ENCODE measurements at regions not wholly inside any gene's neighbourhood (a gene's known extent, or its start where the extent isn't known, plus 50 kb on each side); places are given as distances from the start of the nearest gene placed in this dataset.

DNA sequence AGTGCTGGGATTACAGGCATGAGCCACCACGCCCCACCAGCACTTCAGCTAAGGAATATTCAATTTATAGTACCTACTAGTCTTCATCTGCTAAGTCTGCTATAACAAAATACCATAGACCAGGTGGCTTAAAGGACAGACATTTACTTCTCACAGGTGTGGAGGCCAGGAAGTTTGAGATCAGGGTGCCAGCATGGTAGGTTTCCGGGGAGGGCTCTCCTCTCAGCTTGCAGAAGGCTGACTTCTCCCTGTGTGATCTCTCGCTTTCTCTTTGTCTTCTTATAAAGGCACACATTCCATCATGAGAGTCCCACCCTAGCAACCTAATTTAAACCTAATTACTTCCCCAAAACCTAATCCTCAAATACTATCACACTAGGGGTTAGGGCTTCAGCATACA, 433.0 kb downstream of the INSC start:
- no peak for DNase-seq

DNA sequence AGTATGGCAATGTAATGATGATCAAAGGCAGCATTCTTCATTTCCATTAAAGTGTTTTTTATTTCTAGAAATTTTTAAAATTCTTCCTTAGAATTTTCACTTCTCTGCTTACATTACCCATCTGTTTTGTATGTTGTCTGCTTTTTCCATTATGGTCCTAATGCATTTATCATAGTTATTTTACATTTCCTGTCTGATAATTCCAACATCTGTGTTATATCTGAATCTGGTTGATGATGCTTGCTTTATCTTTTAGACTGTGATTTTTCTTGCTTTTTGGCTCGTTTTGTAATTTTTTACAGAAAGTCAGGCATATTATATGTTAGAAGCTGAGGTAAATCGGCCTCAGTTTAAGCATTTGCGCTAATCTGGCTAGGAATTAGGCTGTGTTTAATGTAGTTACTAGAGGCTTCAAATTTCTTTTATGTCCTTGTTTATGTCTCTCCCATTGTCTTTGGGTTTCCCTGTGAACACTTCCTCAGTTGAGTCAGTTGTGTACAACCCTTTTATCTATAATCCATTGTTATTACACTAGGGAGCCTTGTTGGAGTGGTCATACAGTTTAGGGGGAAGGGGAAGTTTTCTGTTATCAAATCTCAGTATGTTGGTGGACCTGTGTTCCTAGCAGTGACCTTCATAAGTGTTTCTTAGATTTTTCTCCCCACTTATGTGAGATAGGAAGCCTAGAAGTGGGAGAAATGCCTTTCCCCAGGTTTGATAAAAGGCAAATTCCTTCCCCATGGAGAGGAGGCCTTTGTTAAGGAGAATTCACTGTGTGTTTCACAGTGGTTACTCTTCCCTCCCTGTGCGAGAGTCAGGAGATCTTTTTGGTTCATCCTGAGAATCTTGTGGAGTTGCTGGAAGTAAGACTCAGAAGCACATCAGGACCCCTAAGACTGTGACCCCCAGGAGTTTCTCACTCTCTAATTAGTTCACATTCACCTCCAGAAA, 437.5 kb downstream of the INSC start:
- no peak for DNase-seq

DNA sequence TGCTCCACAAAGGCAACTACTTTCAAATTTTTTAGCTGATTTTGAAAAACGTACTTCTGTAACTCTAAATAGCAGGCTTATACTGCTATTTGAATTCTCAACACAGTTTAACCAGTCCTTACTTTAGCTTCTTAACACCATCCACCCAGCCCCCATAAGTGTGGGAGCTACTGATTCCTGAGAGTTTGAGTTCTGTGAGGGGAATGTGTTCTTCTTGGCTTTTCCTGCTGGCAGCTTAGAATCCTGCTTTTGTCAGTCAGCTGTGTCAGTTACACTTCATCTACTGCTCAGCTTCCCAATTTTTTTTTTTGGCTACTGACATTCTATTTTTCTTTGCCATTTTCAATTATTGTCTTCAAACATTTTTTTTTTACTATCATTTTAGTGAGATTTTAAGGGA, 440.4 kb downstream of the INSC start:
- DNase-seq: no peak

DNA sequence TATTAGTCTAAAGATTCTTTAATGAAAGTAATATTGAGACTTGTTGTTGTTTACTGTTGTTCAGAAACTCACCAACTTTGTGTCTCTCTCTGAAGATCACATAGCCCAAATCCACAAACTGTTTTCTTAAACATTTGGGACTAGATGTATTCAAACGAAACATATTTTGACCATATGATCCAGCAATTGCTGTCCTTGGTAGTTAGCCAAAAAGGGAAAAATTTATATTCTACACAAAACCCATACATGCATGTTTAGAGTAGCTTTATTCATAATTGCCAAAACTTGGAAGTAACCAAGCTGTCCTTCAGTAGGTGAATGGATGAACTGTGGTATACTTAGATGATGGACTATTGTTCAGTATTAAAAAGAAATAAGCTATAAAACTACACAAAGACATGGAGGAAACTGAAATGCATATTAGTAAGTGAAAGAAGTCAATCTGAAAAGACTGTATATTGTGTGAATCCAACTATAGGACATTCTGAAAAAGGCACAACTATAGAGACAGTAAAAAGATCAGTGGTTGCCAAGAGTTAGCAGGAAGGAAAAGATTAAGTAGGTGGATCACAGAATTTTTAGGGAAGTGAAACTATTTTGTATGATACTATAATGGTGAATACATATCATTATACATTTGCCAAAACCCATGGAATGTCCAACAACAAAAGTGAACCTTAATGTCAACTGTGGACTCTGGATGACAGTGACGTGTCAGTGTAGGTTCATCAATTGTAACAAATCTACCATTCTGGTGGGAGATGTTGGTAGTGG, 442.9 kb downstream of the INSC start:
- no peak for DNase-seq

DNA sequence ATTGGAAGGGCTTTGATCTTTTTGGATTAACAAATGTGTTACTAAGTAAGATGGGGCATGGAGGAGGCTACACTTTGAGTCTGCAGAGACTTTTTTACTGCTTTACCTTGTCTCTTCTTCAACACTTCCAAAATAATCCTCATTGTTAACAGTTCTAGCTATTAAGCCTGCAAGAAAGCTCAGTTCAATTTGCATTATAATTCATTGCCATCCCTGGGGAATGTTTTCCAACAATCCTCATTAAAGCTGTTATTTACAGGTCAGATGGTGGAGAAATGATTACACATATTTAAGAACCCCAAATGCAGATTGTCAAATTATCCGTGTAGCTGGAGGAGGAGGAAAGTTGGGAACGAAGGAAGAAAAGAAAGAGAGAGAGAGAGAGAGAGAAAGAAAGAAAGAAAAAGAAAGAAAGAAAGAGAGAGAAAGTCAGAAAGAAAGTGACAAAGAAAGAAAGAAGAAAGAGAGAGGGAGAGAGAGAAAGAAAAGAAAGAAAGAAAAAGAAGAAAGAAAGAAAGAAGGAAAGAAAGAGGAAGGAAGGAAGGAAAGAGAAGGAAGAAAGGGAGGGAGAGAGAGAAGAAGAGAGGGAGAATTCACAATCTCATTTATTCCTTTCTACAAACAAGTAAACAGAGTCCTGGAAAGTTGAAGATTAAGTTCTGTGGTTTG, 443.9 kb downstream of the INSC start:
- no peak for DNase-seq

DNA sequence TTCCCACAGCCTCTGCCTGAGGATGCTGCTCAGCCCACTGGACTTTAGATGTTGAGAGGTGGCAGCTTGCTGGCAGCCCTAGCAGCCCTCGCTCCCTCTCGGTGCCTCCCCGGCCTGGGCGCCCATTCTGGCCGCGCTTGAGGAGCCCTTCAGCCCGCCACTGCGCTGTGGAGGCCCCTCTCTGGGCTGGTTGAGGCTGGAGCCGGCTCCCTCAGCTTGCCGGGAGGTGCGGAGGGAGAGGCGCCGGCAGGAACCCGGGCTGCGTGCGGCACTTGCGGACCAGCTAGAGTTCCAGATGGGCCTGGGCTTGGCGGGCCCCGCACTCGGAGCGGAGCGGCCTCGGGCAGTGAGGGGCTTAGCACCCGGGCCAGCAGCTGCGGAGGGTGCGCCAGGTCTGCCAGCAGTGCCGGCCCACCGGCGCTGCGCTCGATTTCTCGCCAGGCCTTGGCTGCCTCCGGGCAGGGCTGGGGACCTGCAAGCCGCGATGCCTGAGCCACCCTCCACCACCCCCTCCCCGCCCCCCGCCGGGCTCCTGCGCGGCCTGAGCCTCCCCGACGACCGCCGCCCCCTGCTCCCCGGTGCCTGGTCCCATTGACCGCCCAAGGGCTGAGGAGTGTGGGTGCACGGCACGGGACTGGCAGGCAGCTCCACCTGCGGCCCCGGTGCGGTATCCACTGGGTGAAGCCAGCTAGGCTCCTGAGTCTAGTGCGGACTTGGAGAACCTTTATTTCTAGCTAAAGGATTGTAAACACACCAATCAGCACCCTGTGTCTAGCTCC, 446.2 kb downstream of the INSC start:
- DNase-seq: no peak

DNA sequence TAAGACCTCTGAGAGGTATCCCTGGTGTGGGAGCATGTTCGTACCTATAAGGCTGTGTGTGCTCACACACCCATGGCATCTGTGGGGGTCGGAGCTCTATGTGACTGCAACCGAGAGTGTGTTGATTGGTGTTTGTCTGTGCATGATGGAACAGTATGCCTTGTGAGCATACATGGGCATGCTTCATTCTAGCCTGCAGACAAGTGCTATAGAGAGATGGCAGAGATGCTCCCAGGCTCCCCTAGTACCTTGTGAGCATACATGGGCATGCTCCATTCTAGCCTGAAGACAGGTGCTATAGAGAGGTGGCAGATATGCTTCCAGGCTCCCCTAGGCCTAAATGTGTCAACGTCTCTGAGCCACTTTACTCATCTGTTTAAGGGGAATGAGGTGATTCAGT, 447.5 kb downstream of the INSC start:
- no peak for DNase-seq

DNA sequence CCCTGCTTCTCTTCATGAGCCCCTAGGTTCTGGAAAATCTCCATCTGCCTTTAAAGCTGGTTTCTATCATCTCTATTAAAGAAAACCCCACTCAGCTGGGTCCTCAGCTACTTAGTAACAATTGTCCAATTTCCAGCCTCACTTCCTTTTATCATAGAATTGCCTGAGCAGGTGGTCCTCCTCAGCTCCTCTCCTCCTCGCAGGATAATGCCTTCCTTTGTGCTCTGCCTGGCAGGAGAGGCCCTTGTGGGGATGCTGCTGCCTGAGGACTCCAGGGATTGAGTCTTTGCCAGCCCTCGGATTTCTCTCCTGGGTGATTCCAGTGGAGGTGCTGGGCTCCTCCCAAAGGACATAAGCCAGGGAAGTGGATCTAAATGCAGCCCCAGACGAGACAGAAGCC, 448.3 kb downstream of the INSC start:
- DNase-seq: no peak

DNA sequence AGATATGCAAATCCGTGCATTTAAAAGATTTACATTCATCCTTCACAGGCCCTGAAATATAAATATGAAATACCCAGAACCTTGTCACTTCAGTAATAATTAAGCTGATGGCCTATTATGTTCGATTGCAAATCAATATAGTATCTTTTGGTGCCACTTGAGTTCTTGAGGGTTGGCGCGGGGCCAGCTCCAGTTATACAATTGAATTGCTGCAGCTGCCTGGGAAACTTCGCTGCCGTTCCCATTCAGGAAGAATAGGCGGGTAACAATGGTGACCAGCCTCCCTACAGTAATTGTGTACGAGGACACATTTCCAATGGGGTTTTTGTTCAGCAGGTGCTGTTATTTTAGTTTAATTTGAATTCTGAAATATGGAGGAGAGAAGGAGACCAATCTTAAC, 451.2 kb downstream of the INSC start:
- DNase-seq: no peak

DNA sequence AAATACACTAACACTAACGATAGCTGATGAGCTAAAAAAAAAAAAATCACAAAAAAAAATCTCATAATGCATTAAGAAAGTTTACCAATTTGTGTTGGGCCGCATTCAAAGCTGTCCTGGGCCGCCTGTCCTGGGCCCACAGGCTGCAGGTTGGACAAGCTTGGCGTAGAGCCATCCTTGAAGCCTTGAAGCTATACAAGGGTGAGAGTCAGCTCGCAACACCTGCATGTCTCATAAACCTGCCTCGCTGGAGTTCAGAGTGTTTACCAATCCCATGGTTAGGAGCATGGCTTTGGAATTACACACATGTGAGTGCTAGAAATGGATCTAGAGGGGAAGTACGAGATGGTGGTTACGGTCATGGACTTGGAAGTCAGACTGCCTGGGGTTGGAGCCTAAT, 453.7 kb downstream of the INSC start:
- DNase-seq: no peak

DNA sequence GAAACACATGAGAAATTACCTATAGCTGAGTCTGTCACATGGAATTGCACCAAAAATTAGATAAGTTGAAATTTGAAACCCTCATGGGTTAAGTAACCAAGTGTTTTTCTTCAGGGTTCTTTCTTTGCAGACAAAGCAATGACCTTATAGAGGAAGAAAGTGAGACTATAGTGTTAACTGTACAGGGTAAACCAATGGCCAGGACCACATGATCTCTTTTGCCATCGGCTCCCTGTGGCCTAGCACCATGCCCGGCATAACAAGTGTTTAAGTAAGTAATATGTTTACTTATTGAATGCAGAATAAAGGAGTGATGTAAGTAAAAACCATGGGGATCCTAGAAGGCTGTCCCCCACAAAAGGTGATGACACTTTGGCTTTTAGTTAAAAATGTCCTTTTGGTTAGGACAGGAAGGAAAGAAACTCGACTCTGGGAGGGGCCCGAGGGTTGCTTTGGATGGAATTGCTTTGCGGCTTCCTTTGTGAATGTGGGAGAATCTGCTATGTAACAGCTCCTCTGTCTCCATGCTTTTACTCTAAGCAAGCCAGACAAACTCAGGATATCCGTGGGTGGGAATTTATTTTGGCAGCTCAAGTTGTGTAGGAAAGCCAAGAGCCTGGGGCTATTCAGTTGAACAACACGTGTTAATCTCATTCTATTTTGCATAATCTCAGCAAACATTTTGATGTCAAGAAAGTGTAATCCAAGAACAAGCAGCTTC, 454.7 kb downstream of the INSC start:
- no peak for DNase-seq

DNA sequence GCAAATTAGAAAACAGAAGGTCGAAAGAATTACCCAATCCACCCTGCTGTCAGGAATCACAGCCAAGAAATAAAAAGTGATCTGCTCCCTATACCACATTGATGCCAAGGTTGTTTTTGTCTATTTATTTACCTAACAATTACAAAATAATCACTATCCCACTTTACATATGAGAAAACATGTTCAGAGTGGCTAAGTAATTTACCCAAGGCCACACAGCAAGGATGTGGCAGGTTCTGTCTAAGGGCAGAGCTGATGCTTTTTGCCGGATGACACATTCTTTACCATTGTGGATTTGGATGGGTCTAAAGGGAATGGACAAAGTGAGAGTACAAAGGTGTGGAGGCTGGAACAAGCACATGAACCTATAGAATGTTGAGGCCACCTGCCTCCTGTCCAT, 460.7 kb downstream of the INSC start:
- no peak for DNase-seq

DNA sequence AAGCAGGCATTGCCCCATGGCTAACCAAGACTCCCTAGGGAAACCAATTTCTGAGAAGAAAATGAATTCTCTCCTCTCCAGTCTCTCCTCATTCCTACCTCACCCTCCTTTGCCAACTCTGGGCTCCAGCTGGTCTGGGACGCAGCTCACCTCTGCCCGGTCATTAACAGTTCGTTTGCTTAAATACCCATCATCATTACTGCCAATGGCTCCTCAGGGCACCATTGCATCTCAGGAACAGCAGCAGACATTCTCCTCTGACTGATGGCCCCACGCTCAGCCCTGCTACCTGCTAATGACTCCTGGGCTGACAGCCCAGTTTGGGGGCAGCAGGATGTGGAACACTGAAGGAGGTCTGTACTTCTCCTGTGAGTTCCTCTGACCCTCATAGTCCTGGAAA, 462.0 kb downstream of the INSC start:
- DNase-seq: no peak

DNA sequence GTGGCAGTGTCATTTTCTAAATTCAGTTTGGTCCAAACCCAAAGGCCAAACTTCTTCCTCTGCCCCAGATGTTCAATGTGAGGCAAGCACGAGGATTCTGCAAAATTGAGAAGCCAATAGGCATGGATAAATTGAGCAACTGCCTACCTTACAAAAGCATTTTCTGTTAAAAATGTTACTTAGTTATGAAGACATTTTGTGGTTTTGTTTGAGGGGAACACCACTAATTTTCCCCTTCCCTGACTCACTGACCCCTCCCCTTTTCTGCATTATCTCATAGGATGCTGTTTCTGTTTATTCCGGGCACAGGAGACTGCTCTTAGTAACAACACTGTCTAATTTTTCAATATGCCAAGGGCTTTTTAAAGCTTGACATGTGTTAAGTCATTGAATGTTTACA, 462.8 kb downstream of the INSC start:
- DNase-seq: no peak

DNA sequence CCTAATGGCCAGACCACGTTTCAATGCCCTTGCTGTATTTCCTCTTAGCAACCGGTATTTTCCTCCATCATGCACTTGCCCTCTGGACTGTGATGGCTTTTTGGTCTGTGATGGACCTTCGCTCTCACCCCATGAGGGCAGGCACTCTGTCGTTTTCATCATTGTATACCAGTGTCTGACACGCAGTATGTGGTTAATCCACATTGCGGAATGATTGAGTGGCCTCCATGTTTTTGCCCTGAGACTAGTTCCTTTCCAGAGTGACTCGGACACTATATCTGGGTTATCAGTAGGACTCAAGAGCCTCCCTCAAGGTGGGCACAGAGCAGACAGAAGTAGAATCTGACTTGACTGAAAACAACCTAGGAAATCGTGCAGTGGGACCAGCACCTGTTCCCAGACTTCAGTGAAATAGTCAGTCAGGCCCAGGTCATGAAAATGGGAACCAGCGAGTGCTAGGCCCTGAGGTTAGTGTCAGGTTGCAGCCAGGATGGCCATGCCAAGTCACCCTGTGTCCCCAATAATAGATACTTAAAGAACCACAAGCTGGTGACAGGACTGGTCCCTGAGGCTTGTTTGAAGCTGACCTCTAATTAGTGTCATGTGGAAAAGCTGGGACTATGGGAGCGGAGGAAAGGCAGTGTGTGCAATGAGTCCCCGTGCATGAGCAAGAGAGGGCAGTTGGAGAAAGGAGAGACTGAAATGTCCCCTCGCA, 464.7 kb downstream of the INSC start:
- DNase-seq: no peak

DNA sequence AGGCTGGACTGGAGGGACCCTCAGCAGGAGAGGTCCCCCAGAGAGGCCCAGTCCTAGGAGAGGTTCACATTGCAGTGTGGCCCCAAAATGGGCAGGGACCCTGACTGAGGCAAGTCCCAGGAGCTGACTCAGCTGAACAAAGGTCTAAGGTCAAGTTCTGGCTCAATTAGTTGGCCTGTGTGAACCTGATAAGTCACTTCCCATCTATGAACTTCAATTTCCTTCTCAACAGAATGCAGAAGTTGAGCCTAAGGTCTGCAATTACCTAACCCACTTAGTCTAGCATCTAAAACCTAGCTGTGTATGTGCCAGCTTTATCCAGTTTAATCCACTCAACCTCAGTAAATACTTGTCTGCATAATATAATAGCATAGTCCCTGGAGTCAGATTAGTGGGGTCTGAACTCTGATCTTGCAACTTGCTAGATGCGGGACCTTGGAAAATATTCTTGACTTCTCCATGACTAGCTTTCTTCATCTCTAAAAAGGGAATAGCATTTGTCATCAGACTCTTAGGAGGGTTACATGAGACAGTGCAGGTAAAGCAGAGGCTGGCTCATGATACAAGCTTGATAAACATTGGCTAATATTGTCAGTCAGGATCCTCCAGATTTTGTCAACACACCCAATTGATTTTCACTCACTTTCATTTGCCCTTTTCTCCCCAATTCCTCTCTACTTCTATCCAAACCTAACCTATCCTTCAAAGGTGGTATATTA, 465.5 kb downstream of the INSC start:
- DNase-seq: no peak

DNA sequence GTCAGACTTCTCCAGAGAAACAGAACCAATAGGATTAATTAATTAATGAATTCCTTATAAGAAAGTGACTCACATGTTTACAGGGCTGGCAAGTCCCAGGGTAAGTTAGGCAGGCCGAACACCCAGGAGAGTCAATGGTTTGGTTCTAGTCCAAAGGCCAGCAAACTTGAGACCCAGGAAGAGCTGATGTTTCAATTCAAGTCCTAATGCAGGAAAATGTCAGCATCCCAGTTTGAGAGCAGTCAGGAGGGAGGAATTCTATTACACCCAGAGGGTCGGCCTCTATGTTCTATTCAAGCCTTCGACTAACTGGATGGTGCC, 466.0 kb downstream of the INSC start:
- no peak for DNase-seq

DNA sequence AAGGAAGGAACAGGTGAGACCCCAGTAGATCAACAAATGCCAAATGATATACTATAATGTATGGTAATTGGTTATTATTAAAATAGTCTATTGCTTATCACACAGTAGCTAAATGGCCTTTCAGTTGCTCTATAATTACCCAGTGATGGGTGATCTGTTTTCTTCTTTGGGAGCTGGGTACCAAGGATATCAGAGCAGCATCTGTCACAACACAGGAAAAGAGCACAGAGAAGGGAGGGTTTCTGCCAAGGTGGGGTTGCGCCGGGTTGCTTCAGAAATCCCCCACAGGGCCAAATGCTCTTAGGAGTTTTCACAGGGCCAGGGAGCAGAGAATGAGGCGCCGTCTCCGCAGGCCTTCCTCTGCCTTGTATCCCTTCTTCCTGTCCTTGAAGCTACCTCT, 469.4 kb downstream of the INSC start:
- DNase-seq: no peak

DNA sequence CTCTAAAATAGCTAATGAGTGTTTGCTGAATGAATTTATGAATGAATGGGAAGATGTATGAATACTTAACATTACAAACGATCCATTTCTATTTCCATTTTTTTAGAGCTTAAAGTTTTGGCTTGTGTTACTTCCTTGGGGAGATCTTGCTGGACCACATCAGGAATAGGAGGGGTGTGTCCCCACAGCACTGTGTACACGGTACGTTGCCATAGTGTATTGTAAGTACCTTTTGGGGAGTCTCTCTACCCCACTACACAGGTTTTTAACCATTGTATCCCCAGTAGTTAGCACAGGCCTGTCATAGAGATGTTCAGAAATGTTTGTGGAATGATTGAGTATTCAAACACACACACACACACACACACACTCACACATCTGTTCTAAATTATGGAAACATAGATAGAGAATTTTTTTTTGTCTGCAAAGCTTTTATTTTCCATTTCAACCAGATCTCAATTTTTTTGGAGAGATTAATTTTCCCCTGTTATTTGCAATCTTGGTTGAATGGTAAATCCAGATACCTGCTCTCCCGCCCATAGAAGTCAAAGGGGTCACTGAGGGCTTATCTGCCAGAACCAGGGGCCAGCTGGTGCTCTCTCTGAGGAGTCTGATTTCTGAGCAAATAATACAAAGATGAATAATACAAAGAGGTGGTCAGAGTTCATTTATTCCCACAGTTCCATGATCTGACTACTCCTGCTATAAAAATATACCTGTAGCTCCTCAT, 471.0 kb downstream of the INSC start:
- no peak for DNase-seq

DNA sequence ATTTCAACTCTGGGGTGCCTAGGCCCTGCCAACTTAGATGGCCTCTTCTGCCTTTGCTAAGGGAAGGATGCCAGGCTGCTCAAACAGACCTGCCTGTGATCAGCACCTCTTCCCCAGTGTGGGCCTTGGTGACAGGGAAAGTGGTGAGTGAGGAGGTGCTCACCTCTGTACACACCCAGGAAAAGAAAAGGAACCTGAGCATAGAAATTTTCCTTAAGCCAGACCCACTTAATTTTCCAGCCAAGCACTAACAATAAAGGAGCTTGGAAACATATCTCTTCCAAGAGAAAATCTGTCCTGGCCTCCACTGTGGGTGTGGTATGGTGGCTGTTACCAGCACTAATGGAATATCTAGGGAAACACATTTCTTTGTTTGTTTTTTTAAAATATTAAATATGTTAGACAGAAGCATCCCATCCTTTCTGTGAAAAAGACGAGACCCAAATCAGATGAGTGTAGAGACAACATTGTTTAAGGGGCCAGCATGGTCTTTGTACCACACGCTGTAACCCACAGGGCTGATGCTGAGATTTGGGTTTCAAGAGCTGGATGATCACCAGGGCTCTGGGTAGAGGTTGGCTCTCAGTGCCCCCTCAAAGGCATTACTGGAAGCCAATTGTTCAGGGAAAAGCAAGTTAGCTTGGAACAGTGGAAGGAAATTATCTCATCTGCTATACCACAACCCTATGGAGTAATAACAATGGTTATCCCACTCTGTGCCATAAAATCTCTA, 472.2 kb downstream of the INSC start:
- DNase-seq: no peak
